ENCODE measurements at regions not wholly inside any gene's neighbourhood (a gene's known extent, or its start where the extent isn't known, plus 50 kb on each side); places are given as distances from the start of the nearest gene placed in this dataset.

DNA sequence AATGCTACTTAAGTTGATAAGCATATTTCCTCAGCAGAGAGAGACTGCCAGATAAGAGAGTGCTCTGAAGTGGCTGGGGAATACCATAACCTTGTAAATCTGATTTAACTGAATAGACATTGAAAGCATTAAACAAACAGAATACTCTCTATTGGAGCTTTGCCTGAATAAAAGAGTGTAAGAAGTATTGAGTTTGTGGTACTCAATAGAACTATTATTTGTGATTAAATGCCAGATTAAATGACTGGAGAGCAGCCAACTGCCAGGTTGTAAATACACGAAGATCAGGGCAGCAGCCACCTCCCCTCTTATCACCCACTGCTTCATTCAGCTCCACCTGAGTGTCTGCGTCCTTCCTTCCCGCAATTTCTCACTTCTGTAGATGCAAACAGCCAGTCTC, 373.6 kb downstream of the DCDC2C start:
- H3K4me3 Mint-ChIP-seq: no peak overlapping the region
- TF ChIP-seq, protein P1, sequence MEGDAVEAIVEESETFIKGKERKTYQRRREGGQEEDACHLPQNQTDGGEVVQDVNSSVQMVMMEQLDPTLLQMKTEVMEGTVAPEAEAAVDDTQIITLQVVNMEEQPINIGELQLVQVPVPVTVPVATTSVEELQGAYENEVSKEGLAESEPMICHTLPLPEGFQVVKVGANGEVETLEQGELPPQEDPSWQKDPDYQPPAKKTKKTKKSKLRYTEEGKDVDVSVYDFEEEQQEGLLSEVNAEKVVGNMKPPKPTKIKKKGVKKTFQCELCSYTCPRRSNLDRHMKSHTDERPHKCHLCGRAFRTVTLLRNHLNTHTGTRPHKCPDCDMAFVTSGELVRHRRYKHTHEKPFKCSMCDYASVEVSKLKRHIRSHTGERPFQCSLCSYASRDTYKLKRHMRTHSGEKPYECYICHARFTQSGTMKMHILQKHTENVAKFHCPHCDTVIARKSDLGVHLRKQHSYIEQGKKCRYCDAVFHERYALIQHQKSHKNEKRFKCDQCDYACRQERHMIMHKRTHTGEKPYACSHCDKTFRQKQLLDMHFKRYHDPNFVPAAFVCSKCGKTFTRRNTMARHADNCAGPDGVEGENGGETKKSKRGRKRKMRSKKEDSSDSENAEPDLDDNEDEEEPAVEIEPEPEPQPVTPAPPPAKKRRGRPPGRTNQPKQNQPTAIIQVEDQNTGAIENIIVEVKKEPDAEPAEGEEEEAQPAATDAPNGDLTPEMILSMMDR (conservative IDR thresholded peaks at IDR 0.05): no peak
- H3K36me3 Mint-ChIP-seq (ENCODE audit: low read depth): peaks cover 3% of the 10 kb centered on the region
- no peak for DNase-seq (ENCODE audit: low read depth, low spot score)
- H3K27ac Mint-ChIP-seq (ENCODE audit: unreplicated experiment): no peak overlapping the region
- no peaks in the 10 kb centered on the region for H3K27me3 Mint-ChIP-seq (ENCODE audit: low read depth)
- peaks cover 11% of the 10 kb centered on the region for H3K4me1 Mint-ChIP-seq
- peaks cover 7% of the 10 kb centered on the region for H3K9me3 Mint-ChIP-seq

DNA sequence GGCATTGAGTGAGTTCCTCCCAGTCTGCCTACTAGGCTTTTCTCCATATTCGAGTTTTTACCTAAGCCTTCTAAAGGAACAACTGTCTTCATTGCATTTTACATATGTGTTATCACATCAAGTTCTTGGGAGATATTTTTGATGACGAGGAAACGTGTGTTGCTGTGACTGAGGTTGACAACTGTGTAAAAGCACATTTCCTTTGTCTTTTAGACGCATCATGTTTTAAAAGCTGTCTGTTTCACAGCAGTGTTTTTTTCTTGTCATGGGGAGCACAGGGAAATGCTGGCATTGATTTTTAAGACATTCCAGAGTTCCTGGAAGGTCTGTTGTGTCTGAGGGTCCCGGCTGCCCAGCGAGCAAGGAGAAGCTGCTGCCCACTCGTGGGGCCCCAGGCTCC, 381.8 kb downstream of the DCDC2C start:
- Mint-ChIP-seq H3K9me3 (peaks cover 13% of the 10 kb centered on the region), H3K27ac (ENCODE audit: unreplicated experiment) (no peak overlapping the region), H3K27me3 (ENCODE audit: low read depth) (no peaks in the 10 kb centered on the region), H3K36me3 (ENCODE audit: low read depth) (peaks cover 3% of the 10 kb centered on the region), H3K4me1 (peaks cover 4% of the 10 kb centered on the region), H3K4me3 (no peak overlapping the region)
- TF ChIP-seq, protein P1 (conservative IDR thresholded peaks at IDR 0.05): no peak
- no peak for DNase-seq (ENCODE audit: low read depth, low spot score)

DNA sequence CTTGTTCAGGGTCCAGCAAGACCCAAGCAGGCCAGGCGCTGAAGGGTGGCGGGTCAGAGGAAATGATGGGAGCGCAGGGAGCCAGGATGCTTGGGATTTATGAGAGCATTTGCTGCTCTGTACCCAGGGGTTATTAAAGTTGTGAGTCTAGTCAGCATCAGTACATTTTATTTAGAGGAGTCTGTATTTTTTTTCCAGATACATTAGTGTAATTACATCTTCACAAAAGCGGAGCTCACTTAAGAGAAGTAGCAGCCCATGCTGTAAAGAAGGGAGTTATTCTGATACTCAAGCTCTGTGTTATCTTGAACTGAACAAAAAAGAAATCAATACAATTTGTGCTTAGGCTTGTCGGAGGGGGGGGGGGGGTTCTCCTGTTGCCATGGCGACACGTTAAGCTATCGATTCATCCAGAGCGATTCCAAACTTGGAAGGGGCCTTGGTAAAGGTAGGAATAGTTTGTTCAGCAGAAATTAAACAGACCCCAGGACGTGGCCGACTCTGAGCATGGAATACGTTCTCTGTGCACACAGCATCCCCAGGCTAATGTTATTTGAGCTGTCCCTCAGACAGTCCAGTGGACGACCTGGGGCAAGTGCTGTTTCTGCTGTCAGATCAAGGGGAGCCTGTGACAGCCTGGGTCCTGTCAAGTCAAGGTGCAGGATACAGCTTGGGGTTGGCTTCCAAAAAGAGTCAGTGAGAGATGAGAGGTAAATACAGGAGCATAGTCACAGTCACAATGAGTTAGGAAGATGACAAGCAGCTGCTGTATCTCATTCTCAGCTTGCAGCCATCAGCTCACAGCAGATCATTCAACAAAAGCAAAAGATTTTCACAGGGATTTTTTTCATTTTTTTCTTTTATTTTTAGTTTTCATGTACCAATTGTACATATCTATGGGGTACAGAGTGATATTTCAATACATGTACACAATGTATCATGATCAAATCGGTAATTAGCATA, 387.6 kb downstream of the DCDC2C start:
- Mint-ChIP-seq H3K4me1 (peaks cover 19% of the 10 kb centered on the region), H3K36me3 (ENCODE audit: low read depth) (no peaks in the 10 kb centered on the region), H3K27me3 (ENCODE audit: low read depth) (no peaks in the 10 kb centered on the region), H3K9me3 (peaks cover 10% of the 10 kb centered on the region), H3K4me3 (peak overlapping the region; percentile 31), H3K27ac (ENCODE audit: unreplicated experiment) (peak overlapping the region; percentile 58)
- DNase-seq (ENCODE audit: low read depth, low spot score): no peak
- TF ChIP-seq, protein P1 (conservative IDR thresholded peaks at IDR 0.05): no peak

DNA sequence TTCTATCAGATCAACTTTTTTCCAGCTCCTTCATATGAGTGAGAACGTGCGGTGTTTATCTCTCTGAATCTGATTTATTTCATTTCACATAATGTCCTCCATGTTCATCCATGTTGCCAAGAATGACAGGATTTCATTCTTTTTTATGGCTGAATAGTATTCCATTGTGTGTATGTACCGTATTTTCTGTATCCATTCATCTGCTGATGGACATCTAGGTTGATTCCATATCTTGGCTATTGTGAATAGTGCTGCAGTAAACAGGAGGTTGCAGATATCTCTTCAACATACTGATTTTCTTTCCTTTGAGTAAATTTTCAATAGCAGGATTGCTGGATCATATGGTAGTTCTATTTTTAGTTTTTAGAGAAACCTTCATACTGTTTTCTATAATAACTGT, 388.5 kb downstream of the DCDC2C start:
- H3K9me3 Mint-ChIP-seq: peaks cover 10% of the 10 kb centered on the region
- H3K4me3 Mint-ChIP-seq: no peak overlapping the region
- no peak for DNase-seq (ENCODE audit: low read depth, low spot score)
- no peak overlapping the region for H3K27ac Mint-ChIP-seq (ENCODE audit: unreplicated experiment)
- peaks cover 19% of the 10 kb centered on the region for H3K4me1 Mint-ChIP-seq
- TF ChIP-seq, protein P1 (conservative IDR thresholded peaks at IDR 0.05): no peak
- no peaks in the 10 kb centered on the region for H3K36me3 Mint-ChIP-seq (ENCODE audit: low read depth)
- H3K27me3 Mint-ChIP-seq (ENCODE audit: low read depth): no peaks in the 10 kb centered on the region

DNA sequence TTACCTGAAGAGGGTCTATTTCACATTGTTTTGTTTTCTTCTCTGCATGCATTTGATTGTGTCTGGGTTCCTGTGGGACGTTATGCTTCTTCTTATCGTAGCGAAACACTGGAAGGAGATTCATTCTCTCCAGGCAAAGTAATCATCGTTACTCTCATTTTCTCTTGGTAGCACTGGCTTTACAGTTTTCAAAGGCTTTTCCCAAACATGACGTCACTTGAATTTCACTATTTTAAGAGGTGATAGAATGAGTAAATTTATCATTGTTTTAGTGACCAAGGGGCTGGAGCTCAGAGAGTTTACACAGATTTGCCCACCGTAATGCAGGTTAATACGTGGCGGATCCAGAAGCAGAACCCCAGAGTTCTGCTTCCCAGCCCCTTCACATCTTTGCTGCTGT, 391.4 kb downstream of the DCDC2C start:
- Mint-ChIP-seq H3K9me3 (no peaks in the 10 kb centered on the region), H3K36me3 (ENCODE audit: low read depth) (no peaks in the 10 kb centered on the region), H3K27me3 (ENCODE audit: low read depth) (no peaks in the 10 kb centered on the region), H3K4me3 (no peak overlapping the region), H3K4me1 (peaks cover 19% of the 10 kb centered on the region), H3K27ac (ENCODE audit: unreplicated experiment) (no peak overlapping the region)
- DNase-seq (ENCODE audit: low read depth, low spot score): no peak
- TF ChIP-seq, protein P1 (conservative IDR thresholded peaks at IDR 0.05): no peak

All from neural crest cell (in vitro differentiated cells).